NCI-H446 (cell line): ENCODE measurements at regions not wholly inside any gene's neighbourhood (a gene's known extent, or its start where the extent isn't known, plus 50 kb on each side); places are given as distances from the start of the nearest gene placed in this dataset.

Experiments
- DNase-seq, 2 experiments: peaks; one replicate each; lab custom pipeline; 2025; lab: John Stamatoyannopoulos, UW

DNA sequence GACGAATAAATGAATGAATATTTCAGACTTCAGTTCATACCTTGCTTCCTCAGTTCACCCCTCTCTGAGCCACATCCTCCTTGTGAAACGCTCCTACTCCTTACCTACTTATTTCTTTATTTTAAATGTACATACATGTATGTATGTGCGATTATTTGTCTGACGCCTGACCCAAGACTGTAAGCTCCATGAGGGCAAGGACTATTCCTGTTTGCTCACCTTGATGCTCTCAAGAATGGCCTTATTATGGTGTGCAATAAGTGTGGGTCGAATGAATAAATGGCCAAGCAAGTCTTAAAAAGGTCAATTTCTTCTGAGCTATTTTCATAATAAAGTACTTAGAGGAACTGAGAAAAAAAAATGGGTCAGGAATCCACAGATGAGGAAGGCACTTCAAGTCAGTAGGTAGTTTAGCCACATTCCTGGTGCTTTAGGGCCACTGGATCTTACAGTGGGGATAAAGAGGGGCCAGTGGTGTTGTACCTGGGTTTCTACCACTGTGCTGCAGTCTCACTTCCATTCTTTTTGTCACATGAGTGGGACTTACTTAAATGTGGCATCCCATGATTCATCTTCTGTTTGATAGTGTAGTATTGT is 74.7 kb downstream of the SDC1 start:
- no peak for DNase-seq

DNA sequence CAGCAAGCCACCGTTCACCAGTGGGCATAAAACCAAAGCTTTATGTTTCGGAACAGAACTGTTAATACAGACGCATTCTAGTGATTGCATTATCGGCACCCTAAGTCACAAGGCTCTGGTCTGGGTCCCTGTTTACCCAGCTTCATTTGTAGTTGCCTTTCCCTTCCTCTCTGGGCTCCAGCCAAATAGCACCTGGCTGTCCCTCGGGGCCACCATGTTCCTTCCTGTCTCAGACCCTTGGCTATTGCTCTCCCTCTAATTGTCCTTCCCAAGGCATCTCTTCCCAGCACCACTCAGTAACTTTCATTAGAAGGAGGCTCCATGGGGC is 75.3 kb downstream of the SDC1 start:
- no peak for DNase-seq

DNA sequence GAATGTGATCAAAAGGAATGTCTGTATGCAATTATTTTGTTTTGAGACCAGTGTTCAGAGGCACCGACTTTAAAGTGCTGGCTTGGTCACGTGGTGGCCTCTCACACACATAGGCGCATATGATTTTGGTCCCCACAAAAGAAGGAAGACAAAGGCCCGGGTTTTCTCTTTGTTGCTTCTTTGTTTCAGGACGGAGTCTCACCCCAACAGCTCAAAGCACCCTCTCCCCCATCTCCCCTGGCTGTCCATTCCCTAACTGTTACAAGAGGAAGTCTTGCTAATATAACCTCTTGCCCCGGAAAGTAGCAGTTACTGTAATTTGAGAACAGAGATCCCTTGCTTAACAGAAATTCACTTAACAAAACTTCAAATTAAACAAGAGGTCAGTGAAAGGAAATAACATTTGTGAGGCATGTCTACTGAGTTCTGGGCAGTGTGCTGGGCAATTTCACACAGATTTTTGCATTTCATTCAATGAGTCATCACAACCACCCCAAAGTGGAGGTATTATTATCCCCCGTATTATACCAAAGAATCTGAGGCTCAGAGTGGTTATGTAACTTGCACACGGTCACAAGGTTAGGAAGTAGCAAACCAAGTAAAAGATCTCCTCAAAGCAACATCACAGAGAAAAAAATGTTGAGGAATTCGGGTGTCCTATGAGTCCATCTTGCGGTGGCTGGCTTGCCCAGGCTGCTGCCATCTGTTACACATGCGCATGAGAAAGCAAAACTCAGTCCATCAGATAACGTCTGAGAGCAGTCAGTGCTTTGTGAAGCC is 75.8 kb downstream of the SDC1 start:
- DNase-seq: no peak

DNA sequence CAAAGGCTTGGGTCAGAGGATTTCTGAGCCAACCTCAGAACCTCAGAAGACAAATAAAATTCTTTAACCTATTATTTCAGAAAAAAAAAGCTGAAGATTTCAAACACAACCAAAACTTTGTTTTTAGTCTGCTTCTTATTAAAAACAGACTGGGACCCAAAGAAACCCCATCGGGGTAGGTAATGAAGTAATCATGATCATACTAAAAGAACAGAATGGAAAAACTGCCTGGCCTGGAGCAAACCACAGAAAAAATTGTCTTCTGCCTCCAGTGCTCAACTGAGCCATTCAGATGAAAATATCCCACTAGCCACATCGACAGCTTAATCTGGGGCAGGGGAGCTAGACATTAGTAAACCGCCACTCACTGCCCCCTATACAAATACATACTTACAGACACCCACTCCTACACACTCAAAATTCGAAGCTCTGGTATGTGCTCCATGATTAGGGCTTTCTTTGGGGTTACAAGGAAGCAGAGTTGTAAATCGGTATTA is 76.5 kb downstream of the SDC1 start:
- DNase-seq: no peak

DNA sequence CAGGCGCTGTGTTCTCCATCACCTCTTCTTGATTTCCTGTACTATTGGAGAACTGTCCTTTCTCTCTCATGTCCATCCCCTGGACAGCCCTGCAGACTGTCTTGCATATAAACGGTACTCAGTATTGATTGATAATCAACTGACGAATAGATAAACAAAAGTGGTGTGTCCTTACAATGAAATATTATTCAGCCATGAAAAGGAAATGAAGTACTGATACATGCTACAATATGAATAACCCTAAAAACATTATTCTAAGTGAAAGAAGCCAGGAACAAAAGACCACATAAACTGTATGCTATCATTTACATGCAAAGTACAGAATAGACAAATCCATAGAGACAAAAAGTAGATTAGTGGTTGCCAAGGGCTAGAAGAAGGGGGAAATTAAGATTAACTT is 77.6 kb downstream of the SDC1 start:
- DNase-seq: no peak

DNA sequence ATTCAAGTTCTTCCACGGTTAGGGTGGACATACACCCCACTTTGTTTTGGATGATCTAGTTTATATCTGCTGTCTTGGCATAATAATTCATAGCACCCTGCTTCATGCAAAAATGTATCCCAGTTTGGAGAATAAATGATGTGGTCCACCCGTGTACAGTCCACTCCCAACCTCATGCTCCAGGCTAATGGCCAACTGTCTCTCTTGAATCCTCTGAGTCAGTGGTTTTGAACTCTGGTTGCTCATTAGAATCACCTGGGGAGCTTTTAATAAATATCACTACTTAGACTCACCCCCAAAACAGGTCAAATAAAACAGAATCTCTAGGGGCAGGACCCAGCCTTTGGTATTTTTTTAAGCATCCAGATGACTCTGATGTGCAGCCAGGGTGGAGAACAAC is 78.5 kb downstream of the SDC1 start:
- no peak for DNase-seq

DNA sequence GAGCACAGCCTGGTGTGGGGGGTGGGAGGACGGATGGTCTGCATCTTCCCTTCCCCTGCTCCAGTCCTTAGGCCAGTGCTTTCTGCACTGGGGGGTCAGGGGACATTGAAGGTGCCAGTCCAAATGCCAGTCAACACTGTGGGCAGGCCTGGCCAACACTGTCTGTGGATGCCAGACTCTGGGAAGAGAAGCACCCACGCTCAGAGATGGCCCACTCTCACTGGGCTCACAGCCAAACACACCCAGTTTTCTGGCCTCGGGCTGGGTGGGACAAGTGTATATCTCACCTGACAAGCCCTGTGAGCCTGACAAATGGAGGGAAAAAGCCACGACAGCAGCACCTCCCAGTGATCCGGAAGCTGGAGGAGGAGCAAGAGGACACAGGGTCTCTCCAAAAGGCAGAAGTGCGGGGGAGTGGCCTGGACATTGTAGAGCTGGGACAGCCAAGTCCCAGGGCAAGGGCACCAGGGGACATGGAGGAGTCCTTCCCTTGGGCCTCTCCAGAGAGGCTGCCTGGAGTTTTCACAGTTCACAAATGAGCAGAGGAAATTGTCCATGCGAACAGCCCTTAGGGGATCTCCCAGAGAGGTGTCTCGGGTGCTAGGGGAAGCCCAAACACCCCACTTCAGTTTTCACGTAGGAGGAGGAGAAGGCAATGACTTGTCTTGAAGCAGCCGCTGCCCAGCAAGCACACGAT is 79.3 kb downstream of the SDC1 start:
- DNase-seq: no peak

DNA sequence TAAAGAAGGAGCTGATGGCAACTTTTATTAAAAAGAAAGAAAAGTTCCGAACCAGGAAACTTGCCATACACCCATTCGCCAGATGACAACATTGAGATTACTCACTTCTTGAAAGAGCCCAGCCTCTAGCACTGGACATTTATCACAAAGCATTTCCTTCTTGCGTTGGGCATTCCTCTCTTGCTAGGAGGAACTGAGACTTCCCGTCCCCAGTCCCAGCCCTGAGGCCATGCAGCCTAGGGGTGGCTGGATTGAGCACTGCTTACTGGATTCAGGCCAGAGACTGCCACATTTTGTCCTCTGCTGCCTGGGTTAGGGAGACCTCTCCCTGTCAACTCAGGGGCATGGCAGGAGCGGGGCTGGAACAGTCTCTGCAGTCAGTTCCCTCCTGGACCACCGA is 80.1 kb downstream of the SDC1 start:
- no peak for DNase-seq

DNA sequence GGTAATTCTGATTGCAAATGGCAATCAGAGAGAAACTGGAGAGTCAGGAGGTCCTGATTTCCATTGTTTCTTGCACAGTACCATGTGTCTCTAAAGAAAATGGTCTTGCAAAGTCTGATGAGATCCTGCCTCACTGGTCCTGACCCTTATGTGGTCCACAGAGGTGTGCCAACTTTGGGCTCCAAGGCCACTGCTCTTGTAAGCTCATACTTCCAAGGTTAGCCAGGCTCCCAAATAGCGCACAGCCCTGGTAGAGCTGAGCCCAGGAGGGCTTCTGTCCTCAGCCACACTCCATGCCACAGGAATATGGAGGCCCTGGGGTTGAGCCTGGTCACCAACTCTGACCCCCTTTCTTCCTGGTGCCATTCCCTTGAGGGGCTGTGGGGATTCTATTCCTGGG is 80.7 kb downstream of the SDC1 start:
- no peak for DNase-seq

DNA sequence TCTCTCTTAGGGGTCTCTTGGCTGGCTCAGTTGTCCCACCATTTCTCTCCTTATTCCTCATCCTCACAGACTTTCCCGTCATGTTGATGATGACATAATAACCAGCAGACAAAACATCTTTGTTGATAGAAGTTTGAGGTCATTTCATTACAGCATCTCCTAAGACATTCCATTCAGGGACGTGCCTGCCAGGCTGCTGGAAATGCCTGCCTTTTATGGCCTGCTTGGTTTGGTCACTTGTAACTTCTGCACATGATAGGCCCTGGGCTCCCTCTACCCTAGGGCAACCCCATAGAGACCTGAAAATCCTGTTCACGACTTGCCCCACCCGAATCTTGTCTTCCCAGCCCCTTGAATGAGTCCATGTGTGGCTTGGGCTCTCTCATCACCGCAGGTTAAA is 81.7 kb downstream of the SDC1 start:
- no peak for DNase-seq

DNA sequence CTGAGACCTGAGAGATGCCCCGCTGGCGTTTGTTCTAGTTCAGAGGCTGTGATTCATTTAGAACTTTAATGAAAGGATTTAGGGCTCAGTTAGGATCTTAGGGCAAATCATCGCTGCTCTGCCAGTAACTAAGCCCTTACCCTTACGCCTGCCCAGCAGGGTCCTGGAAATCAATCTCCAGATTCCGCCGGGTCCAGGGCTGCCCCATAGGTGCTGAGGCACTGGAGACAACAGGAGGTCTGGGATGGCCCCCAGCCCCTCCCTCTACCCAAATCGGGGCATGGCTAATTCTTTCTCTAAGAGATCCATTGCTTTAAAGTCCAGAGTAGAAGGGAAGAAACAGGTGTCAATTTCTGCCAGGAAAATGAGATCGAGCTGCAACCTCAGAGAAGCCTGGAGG is 83.1 kb downstream of the SDC1 start:
- DNase-seq: no peak

DNA sequence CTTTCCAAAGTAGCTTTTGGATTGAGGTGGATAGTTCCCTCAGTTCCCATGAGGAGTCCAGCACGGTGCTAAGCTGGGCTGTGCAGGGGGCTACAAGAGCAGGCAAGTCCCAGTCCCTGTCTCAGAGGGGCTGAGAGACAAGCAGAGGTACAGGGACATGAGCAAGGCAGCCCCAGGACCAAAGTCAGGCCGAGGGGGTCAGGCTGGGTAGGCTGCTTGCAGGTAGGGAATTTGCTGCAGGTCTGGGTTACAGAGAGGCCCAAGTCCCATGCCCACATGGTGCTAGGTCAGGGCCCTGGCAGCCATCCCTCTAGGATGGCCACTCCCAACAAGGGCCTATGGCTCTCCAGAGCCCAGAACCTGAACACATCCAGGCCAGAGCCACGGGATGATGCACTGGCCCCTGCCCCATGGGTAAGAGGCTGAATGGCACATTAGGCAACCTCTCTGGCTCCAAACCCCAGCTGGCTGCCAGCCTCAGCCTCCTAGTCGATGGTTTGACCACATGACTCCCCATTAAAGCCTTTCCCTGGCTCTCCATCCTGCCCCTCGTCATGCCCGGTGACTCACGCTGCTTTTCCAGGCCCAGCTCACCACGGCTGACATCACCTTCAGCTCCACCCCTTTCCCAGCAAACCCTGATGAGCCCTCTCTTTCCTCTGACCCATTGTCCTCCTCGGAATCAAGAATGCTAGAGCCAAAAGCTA is 83.7 kb downstream of the SDC1 start:
- no peak for DNase-seq

DNA sequence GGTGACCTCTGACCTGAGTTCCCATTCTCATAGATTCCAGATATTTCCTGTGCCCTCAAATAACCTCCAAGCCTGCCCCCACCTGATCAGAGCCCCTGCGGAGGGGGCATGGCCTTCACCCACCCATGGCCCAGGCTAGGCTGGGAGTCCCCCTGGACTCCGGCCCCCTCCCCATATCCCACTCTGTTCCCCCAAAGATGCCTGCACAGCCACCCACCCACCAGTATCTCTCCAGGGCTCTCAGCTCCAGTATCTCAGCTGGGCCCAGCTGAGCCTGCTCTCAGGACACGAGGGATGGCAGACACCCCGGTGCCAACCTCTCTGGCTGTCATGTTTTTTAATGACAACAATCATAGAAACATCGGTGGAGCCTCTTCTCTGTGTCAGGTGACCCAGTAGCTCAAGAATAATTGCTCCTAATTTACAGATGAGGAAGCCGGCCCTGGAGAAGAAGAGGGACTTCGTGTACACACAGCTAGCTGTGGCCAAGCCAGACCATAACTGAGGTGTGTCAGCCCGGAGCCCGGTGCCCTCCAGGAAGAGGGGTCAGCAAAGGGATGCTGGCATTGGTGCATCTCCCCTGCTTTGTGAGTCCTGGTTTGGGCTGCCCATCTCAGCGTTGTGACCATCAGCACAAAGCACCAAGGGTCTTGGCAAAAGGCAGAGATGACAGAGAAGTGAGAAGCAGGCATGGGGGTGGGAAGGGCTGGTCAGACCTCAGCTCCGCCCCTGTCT is 84.4 kb downstream of the SDC1 start:
- no peak for DNase-seq

DNA sequence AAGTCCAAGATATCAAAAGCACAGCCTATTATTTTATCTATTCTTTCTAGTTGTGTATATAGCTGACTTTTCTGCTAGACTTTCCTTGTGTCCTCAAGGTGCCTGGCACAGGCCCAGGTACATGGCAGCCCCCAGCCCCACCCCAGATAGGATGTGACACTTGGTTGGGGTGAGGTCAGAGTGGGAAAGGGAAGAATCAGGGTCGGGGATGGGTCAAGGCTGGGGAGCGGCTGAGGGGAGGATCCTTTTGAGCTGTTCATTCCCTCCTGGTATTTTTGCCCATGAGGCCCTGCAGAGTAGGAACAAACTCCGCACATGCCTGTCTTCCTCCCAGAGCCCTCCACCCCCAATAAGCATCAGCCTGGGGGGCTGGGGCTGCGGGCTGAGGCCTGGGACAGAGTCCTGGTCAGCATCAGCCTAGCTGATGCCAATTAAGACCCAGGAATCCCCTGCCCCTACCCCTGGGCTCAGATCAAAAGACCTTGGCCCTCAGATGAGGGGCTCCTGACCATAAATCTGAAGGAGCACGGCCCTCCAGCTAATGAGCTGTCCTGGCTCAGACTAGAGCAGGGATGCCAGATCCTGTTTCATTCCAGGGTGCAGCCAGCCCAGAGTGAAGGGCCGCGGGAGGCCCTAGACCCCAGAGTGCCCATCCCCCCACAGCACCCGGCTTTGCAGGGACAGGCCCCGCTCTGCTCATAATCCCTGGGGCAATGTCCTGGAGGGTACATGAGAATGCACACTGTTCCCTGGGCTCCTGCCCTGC is 85.3 kb downstream of the SDC1 start:
- no peak for DNase-seq

DNA sequence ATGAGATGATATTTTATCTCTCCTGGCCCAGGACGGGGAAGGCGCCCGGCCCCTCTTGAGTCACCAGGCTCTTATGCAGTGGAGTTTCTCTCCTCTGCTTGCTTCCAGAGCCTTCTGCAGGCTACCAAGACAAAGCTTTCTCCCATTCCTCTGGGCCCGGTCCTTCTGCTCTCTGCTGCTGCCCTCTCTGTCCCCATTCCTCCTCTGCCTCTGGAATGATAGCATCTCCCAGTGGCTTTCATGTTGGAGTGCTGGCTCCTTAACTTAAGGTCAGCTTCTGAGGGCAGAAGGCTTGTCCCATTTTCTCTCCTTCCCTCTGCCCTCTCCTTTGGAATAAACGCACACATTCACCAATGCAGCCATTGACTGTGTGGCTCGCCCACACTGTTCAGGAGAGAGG is 86.2 kb downstream of the SDC1 start:
- no peak for DNase-seq

DNA sequence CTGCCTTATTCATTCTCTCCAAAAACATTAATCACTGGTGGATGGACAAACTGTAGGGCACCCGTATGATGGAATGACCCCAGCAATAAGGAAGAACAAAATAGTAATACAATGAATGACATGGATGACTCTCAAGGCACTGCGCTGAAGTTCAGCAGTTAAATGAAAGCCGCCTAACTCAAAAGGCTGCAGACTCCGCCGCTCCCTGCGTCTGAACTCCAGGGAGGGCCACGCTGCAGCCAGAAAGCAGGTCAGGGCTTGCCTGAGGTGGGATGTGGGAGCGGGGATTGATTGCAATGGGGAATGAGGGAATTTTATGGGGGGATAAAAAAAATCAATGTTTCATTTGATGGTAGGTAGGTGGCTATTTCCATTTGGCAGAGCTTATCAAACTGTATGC is 86.5 kb upstream of the LAPTM4A start:
- no peak for DNase-seq

DNA sequence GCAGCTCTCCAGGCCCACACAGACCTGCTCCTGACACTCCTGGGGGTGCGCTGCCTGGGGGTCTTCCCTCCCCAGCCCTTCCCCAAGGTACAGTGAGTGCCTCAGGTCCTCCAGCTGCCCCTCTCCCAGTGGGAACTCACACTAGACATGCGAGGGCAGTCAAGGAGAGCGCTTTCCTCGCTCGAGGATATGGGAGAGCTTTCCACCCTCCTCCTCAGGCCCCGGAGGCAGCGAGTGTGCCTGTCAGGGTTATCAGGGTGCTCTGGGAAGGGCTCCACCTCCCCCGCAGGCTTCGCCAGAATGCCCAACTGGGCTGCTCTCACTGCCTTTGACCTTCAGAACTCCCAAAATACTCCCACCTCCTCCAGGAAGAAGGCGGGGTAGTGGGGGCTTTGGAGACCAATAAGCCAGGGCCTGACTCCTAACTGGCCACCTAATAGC is 85.7 kb upstream of the LAPTM4A start:
- no peak for DNase-seq

DNA sequence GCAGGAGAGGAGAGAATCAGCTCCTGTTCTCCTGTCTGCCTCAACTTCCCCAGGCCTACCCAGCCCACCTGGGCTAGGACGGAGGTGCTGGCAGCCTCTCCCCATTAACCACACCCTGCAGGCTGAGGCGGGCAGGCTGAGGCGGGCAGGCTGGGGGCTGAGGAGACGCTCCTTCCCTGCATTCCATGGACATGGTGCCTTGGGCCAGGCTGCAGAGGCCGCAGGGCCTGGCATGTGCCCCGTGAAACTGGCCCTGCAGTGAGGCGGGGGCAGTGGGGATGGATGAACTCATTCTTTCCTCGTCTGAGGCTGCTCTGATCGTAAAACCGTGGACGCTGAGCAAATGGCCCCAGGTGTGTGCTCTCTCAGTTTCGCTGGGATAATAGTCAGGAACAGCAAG is 84.7 kb upstream of the LAPTM4A start:
- no peak for DNase-seq

DNA sequence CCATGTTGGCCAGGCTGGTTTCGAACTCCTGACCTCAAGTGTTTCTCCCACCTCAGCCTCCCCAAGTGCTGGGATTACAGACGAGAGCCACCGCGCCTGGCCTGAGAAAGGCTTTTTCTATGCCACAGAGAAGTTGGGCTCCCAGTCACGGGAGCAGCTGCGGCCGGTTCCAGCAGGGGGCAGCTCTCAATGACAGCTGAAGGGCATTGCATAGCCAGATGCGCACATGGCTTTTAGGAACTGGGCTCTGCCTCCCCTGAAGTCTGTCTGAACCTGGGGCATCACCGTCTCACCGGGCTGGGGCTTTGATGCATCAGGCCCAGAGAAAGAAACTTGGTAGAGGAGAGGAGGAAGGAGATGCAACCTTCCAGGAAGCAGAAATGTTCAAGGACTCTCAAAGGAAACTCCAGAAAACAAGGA is 84.2 kb upstream of the LAPTM4A start:
- peak in 1 of 2 experiments; percentile 28 for DNase-seq

DNA sequence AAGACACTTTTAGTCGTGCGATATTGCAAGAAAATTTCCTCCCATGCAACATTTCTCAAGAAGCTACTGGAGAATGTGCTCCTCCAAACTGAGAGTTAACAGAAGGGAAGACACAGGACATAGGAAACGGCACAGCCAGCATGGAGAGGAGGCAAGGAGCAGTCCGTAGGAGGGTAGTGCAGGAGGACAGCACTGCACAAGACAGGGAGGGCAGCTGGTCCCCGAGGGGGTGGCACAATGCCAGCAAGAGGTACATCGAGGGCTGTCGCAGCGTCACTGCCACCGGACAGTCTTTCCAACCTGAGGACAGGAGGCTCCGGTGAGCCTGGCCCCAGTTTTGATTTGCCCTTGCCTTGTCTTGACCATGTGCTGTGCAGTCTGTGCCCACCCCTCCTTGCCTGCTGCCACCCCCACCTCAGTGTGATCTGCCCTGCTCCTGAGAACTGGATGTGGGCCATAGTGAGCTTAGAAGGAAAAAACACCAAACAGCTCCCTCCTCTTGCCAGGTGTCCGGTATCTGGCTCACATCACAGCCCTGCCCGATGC is 81.6 kb upstream of the LAPTM4A start:
- no peak for DNase-seq
